Upper lobe of left lung (tissue), 4 donors: ENCODE measurements at regions not wholly inside any gene's neighbourhood (a gene's known extent, or its start where the extent isn't known, plus 50 kb on each side); places are given as distances from the start of the nearest gene placed in this dataset.

Experiments
- POLR2A ChIP-seq, 4 donors: fragments of 450-650 bp; IDR thresholded peaks; one replicate each; pipeline ENCODE4 v1.5.1; 2016 to 2017; ENCODE audit warnings: antibody characterized with exemption in 4 of 4, mild to moderate bottlenecking in 2 of 4
- TF ChIP-seq, protein P1 (sequence below), 6 experiments: fragments of 450-650 bp in 4 of 6; fragments of 200-600 bp in 2 of 6; sonication (generic) in 2 of 6; IDR thresholded peaks; one replicate each; pipeline ENCODE4 v1.5.1; 2016 to 2019; ENCODE audit warnings: antibody characterized with exemption in 6 of 6

DNA sequence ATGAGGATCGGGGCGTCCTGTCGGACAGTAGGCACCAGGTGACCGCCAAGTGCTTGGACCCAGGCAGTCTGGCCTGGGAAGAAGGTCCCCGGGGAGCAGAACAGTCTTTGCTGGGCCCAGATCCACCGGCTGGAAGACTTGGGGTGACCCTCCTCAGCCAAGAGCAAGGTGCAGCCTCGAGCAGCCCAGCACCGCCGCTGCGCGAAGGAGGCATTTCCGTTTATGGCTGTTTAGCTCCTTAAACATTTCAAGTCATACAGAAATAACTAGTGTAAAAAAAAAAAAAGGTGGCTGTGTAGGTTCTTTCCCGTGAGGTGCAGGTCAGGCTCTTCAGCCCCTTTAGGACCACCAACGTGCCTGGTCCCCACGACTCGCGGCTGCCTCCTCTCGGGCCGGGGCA, 370.2 kb downstream of the CMPK2 start:
- TF ChIP-seq POLR2A (IDR thresholded peaks at IDR 0.05) = no peak
- TF ChIP-seq, protein P1, sequence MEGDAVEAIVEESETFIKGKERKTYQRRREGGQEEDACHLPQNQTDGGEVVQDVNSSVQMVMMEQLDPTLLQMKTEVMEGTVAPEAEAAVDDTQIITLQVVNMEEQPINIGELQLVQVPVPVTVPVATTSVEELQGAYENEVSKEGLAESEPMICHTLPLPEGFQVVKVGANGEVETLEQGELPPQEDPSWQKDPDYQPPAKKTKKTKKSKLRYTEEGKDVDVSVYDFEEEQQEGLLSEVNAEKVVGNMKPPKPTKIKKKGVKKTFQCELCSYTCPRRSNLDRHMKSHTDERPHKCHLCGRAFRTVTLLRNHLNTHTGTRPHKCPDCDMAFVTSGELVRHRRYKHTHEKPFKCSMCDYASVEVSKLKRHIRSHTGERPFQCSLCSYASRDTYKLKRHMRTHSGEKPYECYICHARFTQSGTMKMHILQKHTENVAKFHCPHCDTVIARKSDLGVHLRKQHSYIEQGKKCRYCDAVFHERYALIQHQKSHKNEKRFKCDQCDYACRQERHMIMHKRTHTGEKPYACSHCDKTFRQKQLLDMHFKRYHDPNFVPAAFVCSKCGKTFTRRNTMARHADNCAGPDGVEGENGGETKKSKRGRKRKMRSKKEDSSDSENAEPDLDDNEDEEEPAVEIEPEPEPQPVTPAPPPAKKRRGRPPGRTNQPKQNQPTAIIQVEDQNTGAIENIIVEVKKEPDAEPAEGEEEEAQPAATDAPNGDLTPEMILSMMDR (IDR thresholded peaks at IDR 0.05) = no peak
